Astrocyte (in vitro differentiated cells and primary cell): ENCODE measurements at regions not wholly inside any gene's neighbourhood (a gene's known extent, or its start where the extent isn't known, plus 50 kb on each side); places are given as distances from the start of the nearest gene placed in this dataset.

ENCODE experiments used
- EZH2 ChIP-seq: IDR thresholded peaks from 2 replicates; pipeline ENCODE4 v1.6.1; 2012; ENCODE audit warnings: mild to moderate bottlenecking, low read length, inconsistent platforms; ENCODE audit not compliant: insufficient read depth
- TF ChIP-seq, protein P1 (sequence below): IDR thresholded peaks from 2 replicates; pipeline ENCODE4 v1.5.1; 2011; ENCODE audit warnings: low read depth, mild to moderate bottlenecking, inconsistent platforms, low read length, moderate library complexity; ENCODE audit not compliant: insufficient read depth

DNA sequence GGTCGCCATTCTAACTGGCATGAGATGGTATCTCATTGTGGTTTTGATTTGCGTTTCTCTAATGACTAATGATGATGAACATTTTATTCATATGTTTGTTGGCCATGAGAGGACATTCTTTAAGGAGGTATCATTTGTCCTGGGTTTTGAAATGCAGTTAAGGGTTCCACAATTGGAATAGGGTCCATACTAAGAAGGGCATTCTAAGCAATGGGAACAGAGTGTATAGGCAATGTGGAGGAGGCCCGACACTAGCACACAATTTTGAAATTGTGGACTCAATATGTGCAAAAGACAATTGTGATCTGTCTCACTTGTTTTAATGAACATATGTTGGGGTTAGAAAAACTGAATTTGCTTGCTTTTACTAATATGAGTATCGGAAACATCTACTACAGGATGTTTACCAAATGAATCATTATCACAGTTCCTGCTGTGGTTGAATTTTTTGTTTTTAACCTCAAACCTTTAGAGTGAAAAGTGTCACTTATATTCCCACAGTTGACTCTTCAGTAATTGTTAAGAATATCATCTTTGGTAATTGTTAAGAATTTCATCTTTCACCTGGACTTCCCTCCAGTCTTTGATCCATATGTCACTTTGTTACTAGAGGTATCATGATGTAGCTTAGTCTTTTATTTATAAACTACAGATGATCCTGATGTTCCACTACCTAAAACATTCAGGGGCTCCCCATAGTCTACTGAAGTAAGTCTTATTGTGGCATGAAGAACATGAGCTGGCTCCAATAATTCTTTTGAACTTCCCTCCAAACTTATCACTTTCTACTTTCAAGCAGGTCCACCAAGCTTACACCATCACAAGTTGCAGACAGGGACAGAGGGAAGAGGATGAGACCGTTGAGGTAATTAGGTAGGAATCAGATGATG, 109.7 kb upstream of the KLF12 start:
- TF ChIP-seq EZH2, result no peak
- TF ChIP-seq, protein P1, sequence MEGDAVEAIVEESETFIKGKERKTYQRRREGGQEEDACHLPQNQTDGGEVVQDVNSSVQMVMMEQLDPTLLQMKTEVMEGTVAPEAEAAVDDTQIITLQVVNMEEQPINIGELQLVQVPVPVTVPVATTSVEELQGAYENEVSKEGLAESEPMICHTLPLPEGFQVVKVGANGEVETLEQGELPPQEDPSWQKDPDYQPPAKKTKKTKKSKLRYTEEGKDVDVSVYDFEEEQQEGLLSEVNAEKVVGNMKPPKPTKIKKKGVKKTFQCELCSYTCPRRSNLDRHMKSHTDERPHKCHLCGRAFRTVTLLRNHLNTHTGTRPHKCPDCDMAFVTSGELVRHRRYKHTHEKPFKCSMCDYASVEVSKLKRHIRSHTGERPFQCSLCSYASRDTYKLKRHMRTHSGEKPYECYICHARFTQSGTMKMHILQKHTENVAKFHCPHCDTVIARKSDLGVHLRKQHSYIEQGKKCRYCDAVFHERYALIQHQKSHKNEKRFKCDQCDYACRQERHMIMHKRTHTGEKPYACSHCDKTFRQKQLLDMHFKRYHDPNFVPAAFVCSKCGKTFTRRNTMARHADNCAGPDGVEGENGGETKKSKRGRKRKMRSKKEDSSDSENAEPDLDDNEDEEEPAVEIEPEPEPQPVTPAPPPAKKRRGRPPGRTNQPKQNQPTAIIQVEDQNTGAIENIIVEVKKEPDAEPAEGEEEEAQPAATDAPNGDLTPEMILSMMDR, result no peak
